ENCODE measurements at regions not wholly inside any gene's neighbourhood (a gene's known extent, or its start where the extent isn't known, plus 50 kb on each side); places are given as distances from the start of the nearest gene placed in this dataset.
"Not testable (repeated sequence)": the region's sequence is repeated elsewhere in the genome, so short reads cannot be mapped to it uniquely, and the experiment has no call there.

- DNase-seq (ENCODE audit: low read depth, low spot score): no peak
Measured at GRCh38 chrX:114095789-114096188, 488.1 kb upstream of the HTR2C start.

GRCh38 chrX:114087543-114087942 is 496.3 kb upstream of the HTR2C start:
- DNase-seq (ENCODE audit: low read depth, low spot score): no peak

- DNase-seq (ENCODE audit: low read depth, low spot score): no peak
Measured at GRCh38 chrX:114077773-114078172, 506.1 kb upstream of the HTR2C start.

GRCh38 chrX:114075073-114075673 is 508.7 kb upstream of the HTR2C start:
- no peak for DNase-seq (ENCODE audit: low read depth, low spot score)

GRCh38 chrX:114073926-114074325 is 510.0 kb upstream of the HTR2C start:
- DNase-seq (ENCODE audit: low read depth, low spot score): no peak

- no peak for DNase-seq (ENCODE audit: low read depth, low spot score)
Measured at GRCh38 chrX:114071412-114071811, 512.5 kb upstream of the HTR2C start.

- DNase-seq (ENCODE audit: low read depth, low spot score): no peak
Measured at GRCh38 chrX:114065577-114066223, 518.2 kb upstream of the HTR2C start.

GRCh38 chrX:114061226-114061625 is 522.7 kb upstream of the HTR2C start:
- no peak for DNase-seq (ENCODE audit: low read depth, low spot score)

- DNase-seq (ENCODE audit: low read depth, low spot score): no peak
Measured at GRCh38 chrX:114058988-114059418, 524.9 kb upstream of the HTR2C start.

- DNase-seq (ENCODE audit: low read depth, low spot score): not testable (repeated sequence)
Measured at GRCh38 chrX:114057422-114057821, 526.5 kb upstream of the HTR2C start.

GRCh38 chrX:114051667-114052315 is 532.1 kb upstream of the HTR2C start:
- DNase-seq (ENCODE audit: low read depth, low spot score): no peak

GRCh38 chrX:114050075-114050796 is 533.6 kb upstream of the HTR2C start:
- DNase-seq (ENCODE audit: low read depth, low spot score): no peak

GRCh38 chrX:114049063-114049462 is 534.8 kb upstream of the HTR2C start:
- no peak for DNase-seq (ENCODE audit: low read depth, low spot score)

- no peak for DNase-seq (ENCODE audit: low read depth, low spot score)
Measured at GRCh38 chrX:114047558-114047957, 536.3 kb upstream of the HTR2C start.

GRCh38 chrX:114046695-114047279 is 537.1 kb upstream of the HTR2C start:
- no peak for DNase-seq (ENCODE audit: low read depth, low spot score)

GRCh38 chrX:114041470-114041869 is 542.4 kb upstream of the HTR2C start:
- DNase-seq (ENCODE audit: low read depth, low spot score): not testable (repeated sequence)

GRCh38 chrX:114040661-114041269 is 543.1 kb upstream of the HTR2C start:
- DNase-seq (ENCODE audit: low read depth, low spot score): not testable (repeated sequence)

GRCh38 chrX:114040111-114040510 is 543.8 kb upstream of the HTR2C start:
- not testable (repeated sequence) for DNase-seq (ENCODE audit: low read depth, low spot score)

GRCh38 chrX:114038358-114038757 is 545.5 kb upstream of the HTR2C start:
- no peak for DNase-seq (ENCODE audit: low read depth, low spot score)

GRCh38 chrX:114037515-114037914 is 546.4 kb upstream of the HTR2C start:
- DNase-seq (ENCODE audit: low read depth, low spot score): no peak

- no peak for DNase-seq (ENCODE audit: low read depth, low spot score)
Measured at GRCh38 chrX:114028907-114029662, 554.8 kb upstream of the HTR2C start.

Data from astrocyte of the hippocampus (primary cell).